HG03108 (cell line): ENCODE measurements at regions not wholly inside any gene's neighbourhood (a gene's known extent, or its start where the extent isn't known, plus 50 kb on each side); places are given as distances from the start of the nearest gene placed in this dataset.

Source experiments
- ATAC-seq: cut with Tn5 transposase; IDR thresholded peaks from one replicate; pipeline ENCODE4 v1.9.1; 2021; ENCODE audit warnings: moderate library complexity; ENCODE audit not compliant: unreplicated experiment

DNA sequence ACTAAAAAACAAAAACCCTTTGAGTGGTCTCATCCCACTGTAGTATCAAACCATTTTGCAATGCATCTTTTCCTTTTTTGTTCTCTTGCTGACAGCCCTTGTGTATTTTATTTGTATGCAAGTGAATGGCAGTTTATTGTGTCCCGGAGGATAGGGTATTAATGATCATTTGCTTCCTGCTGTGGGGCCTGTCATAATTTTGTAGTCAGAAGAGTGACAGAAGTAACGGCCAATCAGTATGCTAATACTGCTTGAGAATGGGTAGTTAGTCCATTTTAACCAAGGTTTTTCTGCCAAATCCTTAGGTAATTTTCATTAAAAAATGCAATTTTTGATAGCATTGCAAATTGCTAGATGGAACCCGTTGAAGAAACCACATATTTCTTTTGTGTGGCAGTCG, 75.5 kb upstream of the PLSCR5 start:
- ATAC-seq, result no peak

DNA sequence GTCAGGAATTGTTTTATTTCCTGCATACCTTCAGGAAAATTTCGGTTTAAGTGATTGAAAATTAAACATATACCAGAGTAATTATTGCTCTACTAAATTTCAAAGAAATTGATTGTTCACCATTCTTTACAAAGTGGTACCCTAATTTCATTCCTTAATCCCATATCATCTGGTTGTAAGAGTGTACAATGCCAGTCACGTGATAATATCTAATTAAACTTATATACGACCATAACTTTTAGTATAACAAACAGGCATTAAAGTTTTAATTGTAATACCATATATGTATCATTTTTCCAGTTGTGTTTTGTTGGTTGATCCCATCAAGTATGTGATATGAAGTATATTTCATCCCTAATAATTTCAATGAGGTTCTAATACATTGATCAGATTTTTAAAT, 74.8 kb upstream of the PLSCR5 start:
- no peak for ATAC-seq

DNA sequence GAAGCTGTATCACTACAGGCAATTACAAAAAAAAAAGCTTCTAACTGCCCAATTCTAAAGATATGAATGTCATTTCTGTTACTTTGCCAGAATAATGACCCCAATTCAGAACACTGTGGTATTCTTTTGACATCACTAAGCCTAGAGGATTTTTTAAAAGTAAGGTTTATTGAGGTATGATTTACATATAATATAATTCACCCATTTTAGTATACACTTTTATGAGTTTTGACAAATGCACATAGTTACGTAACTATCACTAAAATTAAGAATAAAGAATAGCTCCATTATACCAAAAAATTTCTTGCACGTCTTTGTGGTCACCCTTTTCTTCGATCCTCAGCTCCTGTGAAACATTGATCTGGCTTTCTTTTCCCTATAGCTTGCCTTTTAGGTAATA, 74.0 kb upstream of the PLSCR5 start:
- no peak for ATAC-seq

DNA sequence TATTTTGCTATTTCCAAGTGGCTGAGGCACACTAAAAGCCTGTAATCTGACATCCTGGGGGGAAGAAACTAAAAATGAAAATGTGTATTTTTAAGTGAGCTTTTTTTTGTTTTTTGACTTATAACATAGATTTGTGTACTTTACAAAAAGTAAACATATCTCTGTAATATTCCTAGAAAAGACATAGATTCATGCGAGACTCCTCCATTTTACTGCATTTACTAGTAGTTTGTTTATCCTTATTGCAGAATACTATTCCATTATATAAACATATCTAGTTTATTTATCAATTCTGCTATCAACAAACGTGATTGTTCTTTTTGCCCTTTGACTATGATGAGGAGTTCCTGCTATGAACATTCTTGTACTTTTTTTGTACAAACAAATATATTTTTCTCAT, 67.8 kb upstream of the PLSCR5 start:
- no peak for ATAC-seq

DNA sequence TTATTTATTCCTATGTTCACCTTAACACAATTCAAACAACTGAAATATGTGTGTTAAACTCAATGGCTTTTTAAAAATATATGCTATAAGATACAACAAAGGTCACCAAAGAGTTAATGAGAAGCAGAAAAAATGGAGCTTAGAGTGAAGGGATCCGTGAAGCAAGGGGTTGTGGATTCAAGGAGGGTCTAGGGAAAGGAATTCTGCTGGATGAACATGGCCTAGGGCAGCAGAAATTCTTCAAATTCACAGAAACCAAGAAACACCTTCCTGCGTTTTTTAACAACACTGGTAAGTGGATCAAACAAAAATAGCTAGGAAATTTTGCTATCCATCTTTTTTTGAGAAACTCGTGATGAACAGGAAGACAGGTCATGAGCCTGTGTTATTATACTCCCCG, 59.3 kb upstream of the PLSCR5 start:
- no peak for ATAC-seq

DNA sequence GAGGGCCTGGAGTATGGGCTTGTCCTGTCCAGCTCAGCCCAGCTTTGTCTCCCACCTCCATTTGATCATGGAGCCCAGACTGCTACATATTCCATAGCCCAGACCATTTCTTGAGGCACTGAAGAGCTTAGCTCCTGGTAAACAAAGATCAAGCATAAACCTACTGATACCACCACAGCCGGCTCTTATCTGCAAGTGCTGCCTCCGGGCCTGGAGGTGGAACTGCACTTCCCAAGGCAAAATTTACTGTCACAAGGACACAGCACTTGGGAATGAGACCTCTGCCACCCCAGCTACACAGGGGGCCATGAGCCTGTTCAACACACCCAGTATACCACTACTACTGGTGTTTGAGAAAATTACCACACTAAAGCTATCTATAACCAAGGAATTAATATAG, 53.7 kb upstream of the PLSCR5 start:
- no peak for ATAC-seq

DNA sequence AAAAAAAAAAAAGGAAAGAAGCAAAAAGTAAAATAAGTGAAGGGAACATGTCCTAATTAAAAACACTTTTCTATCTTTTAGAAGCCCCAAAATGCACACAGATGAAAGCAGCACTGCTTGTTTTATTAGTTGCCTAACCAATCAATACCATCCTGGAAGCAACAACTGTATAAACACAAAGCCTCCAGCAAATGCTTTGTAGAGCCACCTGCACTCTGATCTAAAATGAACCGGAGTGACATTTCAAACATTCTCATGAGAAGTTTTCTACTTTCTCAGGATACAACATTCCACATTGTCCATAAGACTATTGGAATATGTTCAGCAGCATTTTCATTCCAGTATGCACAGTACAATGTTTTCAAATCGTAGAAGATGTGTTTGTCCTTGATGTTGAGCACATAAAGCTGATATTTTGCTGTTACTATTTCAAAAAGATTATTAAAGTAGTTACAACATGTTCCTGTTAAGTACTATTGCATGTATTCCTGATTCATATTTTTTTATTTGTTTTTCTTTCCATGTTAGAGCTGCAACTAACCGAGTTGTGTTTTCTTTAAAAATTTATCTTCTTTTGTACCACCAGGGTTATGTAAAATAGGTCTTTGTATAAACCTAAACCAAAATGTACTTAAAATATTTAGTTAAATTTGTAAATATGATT, 50.3 kb upstream of the PLSCR5 start:
- ATAC-seq, result no peak
